Inferior parietal cortex (tissue), 1 donor: ENCODE measurements at regions not wholly inside any gene's neighbourhood (a gene's known extent, or its start where the extent isn't known, plus 50 kb on each side); places are given as distances from the start of the nearest gene placed in this dataset.

ENCODE experiments used
- DNase-seq: peaks from one replicate; pipeline ENCODE4 v3.0.0-alpha.2; 2016; ENCODE audit errors: extremely low spot score

GRCh38 chr6:2562721-2563451 lies 187.8 kb downstream of the MYLK4 start:
- no peak for DNase-seq

DNA sequence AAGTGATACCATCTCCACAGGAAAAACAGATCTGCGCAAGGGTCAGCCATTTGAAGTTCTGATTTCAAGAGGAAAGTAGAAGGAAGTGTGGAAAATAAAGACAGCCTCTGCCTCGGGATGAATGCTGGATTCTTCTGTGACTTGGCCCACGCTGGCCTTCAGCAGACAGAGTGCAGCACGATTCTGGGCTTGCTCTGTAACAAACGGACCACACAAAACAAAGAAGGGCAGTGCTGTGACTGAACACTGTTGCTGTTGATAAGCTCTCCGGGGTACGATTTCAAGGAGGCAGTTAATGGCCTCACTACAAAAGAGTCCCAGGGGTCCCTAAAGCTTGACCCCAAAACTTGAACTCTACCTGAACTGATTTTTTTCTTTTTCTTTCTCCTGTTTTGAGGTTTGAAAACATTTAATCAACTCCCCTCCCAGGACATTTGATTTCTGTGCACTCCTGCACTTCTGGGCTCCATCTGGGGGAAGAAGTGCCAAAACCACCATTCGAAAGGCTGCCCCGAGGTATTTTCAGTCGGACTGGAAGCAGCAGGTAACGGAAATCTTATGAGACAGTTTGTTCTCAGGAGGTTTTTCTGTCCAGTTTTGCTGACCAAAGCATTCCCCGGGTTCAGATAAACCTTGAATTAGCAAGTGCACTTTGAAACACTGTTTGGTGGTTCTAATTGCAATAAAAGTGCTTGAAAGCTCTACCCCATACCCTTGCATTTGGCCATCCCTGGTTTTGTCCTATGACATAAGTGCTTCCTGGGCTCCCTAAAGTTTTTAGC lies 189.6 kb downstream of the MYLK4 start:
- DNase-seq, result no peak

DNA sequence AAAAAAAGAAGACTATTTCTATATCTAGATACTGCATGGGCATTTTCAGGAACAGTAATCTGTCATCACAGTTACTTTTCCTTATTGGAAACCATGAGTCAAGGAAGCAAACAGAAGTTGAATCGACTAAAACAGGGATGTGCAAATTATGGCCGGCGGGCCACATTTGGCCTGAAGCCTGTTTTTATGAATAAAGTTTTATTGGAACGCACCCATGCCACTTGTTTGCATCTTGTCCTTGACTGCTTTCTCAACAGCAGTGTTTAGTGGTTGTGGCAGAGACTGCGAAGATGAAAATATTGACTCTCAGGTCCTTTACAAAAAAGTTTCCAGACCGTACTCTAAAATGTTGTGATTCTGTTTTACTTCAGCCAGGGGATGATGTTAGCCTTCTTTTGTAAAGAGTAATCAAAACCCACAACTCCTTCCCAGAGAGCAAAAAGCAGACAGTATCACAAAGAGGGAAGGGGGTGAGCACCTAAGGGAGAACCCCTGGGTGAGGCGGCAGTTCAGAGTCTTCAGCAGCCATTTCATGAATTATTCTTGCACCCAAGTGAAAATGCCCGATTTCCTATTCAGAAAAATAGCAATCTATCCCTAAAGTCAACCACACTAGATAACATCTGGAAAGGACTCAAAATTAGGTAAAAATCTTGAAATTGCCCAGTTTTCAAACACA lies 190.4 kb downstream of the MYLK4 start:
- no peak for DNase-seq

DNA sequence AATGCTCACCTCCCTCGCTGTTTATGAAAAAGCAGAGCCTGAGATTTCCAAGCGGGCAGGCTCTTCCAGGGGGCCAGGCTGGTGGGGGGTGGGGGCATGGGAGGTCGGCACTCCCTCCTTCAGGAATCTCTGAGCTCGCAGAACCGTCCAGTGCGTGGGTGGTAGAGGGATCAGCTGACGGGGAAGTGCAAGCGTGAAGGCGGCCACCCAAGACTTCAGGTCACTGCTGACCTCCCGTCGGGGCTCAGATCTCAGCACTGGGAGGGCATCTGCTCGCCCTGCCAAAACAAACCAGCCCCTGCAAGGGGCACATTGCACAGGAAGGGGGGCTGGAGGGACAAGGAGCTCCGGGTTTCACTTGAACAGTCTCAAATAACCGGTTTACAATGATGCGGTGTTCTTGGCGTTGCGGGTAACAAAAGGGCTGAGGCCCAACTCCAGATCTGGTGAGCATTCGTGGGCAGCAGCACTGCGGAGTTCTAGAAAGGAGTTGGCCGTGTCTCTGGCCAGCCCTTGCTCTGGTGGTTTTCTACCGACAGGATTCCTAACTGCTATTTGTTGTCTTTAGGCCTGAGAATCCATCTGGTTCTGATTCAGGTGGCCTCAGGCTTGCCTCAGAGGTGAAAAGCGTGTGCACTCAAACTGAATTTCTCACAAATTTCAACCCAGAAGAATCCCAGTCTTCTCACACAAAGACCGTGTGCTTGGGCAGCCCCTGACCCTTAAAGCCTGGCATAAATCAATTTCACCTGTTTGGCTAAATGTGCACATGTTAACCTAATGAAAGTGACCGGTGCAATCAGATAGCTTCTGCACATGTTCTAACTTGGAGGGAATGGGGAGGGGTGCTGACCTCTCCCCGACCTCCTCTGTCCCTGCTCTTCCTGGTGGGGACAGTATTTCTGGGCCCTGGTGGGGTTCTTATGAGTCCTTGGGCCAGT lies 191.6 kb downstream of the MYLK4 start:
- no peak for DNase-seq

DNA sequence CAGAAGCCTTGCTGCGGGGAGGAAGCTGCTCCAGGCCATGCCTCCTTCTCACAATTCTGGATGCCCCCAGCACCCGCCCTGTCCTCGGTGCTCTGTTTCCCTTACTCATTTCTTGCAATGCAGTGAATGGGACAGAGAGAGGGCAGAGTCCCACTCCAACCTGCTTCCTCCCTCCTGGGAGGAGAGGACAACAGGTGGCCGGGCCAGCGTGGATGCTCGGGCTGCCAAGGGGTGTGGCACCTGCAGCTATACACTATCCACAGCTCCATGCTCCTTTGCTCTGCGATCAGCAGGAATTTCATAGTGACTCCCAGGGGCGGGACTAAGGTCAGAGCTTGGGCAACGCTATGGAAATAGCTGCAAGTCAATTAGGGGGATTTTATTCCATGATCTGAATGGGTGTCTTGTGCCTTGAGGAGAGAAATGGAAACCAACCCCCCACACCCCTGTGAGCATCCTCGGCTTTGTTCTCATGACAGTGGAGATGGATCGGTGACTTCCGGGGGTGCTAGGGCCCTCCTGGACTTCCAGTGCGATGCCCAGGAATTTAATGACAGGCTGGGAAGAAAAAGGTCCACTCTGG lies 192.5 kb downstream of the MYLK4 start:
- DNase-seq, result no peak

GRCh38 chr6:2557181-2557720 lies 193.5 kb downstream of the MYLK4 start:
- DNase-seq, result no peak

DNA sequence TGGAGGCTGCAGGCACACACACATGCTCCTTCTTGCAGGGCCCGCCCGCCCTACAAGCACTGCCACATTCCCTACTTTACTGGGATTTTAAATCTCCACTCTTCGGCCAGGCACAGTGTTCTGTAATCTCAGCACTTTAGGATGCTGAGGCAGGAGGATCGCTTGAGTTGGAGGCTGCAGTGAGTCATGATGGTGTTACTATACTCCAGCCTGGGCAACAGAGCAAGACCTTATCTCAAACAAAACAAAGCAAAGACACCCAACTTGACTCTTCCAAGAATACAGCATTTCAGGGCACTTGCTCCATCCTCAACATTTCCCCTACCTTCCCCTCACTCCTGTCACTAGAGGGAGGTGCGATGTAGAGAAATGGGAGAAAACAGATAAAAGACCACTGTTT lies 194.0 kb downstream of the MYLK4 start:
- DNase-seq, result no peak

- no peak for DNase-seq
Observed at GRCh38 chr6:2554651-2555260, 196.0 kb downstream of the MYLK4 start.

- DNase-seq, result no peak
Observed at GRCh38 chr6:2552526-2553154, 198.1 kb downstream of the MYLK4 start.

DNA sequence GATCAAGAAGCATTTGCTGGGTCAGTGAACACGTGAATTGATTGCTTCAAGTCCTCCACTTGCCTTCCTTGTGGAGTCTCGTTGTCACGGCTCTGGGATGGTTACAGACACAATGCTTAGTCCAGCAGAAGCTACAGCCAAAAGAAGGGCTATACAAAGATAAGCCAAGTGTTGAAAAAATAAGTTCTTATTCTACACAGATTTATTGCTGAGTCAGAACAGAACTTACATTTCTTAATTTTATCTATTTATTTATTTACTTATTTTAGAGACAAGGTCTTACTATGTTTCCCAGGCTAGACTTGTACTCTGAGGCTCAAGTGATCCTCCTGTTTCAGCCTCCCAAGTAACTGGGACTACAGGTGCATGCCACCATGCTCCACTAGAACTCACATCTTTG lies 199.0 kb downstream of the MYLK4 start:
- DNase-seq, result no peak

- DNase-seq, result no peak
Observed at GRCh38 chr6:2550247-2550646, 200.5 kb downstream of the MYLK4 start.

- DNase-seq, result no peak
Observed at GRCh38 chr6:2549834-2550233, 200.9 kb downstream of the MYLK4 start.

DNA sequence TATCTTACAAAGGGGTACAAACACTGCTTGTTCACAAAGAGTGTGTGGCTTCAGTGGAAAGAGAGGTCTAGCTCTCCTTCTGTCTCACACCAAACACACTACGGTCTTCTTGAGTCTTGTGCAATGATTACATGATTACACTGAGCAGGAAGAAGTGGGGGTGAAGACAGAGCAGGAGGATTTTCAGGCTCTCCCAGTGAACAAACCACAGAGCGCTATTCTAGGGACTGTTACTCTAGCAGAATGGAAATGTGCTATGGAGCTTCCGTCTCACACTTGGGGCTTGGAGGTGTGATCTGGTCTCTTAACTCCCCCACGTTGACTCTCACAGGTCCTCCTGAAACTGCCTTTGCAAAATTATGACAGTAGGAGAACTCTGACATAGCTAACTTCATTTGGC lies 203.4 kb downstream of the MYLK4 start:
- DNase-seq, result no peak

DNA sequence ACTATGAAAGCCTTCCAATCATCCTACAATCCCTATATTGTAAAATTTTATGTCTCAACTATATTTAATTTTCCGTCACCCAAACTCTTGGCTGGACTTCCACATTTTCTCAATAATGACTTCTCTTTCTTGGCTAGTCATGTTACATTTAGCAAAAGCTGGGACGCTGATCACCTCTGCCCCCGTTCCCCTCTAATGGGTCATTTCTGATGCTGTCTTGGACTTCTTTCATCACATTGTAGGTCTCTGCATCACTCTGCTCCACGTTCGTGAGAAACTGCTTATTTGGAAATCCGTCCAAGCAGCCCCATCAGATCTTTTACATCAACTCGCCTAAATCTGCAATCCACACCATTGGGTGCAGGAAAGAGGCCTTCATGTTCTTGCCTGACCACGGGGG lies 203.8 kb downstream of the MYLK4 start:
- DNase-seq, result no peak

DNA sequence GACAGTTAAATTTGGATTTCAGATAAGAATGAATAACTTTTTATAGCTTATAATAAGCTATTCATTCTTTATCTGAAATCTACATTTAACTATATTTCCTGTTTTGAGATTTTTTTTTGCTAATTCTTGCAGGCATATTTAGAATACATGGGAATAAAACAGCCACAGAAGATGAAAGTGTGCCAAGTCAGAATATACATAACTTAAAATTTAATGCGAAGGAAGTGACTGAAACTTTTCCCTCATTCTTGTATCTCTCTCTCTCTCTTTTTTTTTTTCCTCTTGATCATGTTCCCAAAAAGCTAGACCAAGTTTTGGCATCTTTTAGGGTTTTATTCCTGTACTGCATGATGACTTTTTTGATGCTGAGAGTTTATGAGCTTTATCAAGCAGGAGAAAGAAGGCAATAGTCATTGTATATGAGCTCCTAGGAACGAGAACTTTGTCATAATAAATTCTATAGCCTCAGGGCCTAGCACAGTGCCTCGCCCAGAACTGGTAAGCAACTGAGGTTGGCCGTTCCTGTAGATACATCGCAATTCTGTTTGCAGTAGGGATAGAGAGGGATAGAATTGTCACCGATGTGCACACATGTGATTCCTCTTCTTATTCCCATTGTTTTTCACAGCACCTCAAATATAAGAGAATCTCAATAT lies 205.2 kb downstream of the MYLK4 start:
- DNase-seq, result no peak

GRCh38 chr6:2543321-2543720 lies 207.4 kb downstream of the MYLK4 start:
- DNase-seq, result no peak

- peak; percentile 37 for DNase-seq
Observed at GRCh38 chr6:2542858-2543218, 207.9 kb downstream of the MYLK4 start.

DNA sequence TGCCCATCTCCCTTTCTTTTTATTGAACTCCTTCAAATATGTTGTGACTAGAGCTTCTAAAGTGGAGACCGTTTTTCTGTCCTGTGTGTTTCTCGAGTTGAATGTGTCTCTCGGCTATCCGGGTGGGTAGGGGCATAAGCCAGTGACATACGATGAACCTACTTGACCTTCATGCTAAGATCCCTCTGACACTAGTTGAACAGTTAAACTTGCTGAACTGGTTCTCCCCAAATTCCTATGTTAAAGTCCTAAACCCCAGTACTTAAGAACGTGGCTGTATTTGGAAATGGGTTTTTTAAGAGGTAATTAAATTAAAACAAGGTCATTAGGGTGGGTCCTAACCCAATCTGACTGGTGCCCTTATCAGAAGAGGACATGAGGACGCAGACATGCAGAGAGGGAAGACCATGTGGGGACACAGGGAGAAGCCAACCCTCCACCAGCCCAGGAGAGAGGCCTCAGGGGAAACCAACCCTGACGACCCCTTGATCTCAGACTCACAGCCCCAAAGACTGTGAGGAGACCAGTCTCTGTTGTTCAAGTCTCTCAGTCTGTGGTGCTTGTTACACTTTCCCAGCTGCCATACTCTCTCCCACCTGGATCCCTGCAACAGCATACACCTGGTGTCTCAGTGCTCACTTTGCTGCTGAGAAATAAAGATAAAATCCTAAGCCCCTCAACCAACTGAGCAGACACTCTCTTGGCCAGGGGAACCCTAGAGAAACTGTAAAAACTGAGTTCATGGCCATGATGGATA lies 208.4 kb downstream of the MYLK4 start:
- no peak for DNase-seq

DNA sequence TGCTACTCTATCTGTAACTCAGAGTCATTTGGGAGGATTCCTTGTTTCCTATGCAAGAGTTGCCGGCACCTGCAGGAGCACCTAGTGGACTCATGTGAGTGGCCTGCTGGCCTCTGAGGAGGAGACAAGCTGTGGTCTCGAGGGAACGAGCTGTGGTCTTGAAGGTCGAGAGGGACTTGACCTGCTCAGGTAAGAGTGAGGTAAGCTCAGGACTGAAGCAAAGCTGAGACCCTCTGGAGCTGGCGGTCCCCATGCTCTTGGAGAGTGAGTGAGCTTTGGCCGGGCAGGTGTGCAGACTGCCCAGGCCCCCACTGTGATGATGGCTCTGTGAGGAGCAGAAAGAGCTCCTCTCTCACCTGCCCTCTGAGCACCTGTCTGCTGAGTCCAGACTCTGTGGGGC lies 214.3 kb downstream of the MYLK4 start:
- DNase-seq, result no peak
